GM18861 (cell line): ENCODE measurements at regions not wholly inside any gene's neighbourhood (a gene's known extent, or its start where the extent isn't known, plus 50 kb on each side); places are given as distances from the start of the nearest gene placed in this dataset.

Experiments
- ATAC-seq: cut with Tn5 transposase; IDR thresholded peaks from one replicate; pipeline ENCODE4 v1.9.1; 2021; ENCODE audit not compliant: unreplicated experiment

DNA sequence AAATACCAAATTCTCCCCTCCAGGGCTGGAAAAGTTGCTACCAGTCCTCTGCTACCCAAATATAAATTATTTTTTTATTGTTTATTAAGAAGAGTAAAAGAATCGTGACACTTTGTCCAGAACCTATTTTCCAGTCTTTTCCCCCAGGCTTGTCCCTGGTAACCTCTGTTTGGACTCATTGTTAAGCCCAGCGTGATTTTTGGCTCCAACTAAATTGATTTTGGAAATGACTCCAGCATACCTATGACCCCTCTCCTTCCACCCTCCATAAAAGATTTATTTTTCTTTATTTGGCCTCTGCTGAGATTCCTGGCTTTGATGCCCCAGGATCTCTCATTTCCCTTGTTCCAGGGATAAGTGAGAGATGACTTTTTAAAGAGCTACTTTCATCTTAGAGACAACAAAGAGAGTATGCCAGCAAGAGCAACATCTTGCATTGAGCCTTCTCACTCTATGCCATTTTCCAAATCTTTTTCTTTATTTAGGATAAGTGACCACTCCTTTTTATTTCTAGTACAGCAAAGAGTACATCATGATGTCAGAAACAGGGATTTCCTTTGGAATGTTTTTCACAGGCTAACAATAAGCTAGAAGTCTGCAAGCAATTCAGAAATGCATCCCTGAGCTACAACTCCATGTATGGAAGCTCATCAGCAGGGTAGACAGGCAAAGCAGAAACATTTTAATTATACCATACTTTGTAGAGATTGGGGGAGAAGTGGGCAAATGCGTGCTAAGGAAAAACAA, 75.8 kb downstream of the DAD1 start:
- ATAC-seq: no peak

DNA sequence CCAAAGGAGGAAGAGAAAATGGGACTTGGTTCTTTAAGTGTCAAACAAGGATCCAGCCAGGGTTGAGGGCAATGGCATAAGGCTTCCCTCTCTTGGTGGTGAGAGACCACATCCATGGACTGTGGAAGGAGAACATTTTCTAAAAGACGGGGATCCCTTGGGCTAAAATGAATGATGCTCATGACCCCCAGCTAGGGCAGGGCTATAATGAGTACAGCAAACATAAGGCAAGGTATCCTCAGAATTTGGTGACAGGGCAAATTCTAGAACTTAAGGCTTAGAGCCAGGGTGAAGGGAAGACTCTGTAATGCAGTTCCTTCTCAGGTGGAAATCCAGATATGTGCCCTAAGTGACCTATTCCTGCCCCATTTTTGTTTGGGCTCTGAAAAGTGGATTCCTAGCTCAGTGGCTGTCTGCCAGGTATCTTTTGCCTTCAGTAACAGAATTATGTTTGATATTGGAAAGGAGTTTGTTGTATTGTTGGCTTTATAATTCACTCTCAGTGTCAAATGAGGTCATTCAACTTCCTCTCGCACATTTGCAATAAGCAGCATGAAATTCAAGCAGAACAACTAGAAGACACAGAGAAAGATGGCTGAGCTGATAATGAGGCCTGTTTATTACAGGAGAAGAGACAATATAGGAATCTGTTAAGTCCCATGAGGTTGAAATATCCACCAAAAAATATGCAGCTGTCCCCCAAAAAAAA, 76.8 kb downstream of the DAD1 start:
- no peak for ATAC-seq

DNA sequence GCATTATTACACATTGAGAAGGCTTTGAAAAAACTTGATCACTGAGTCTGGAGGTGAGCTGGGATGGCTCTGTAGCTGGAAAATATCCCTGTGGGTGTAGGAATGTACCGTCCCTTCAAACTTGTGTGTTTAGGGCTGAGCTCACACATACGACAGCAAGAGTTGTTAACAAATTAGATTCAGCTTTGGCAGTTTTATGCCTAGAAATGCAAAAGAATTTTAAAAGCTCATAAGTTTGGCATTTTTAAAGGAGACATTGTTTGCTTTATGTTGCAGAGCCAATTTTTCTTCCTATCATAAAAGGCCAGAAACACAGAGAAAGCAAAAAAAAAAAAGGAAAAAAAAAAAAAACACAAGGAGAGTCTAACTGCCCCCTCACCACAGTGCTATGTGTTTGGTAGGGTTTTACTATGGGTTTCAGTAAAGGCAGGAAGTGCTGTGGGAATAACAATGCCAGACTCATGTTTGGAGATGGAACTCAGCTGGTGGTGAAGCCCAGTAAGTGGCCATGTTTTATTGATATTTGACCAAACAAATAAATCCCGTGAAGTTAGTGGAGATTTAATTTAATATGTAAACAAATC, 78.4 kb downstream of the DAD1 start:
- no peak for ATAC-seq

DNA sequence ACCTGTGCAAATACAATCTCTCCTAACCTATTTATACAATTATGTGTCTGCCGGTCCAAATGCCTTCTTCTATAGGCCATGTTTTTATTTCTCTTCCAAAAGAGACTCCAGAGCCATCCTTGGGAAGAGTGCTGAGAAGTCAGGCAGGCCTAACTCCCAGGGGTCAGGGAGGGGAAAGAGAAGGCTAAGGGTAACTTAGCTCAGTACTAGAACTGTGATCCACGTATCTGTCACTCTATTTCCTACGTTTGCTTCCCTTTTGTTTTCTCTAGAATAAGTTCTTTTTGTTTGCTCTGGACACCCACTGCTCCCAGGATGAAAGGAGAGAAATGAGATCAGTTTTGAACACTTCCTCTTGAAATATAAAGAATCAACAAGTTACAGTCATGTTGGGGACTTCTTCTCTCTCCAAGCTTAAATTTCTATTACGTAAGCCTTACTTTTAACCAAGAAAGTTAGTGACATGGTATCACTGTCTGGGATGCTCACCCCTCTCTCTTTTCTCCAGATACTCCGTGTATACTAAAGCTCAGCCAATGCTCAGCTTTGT, 79.2 kb downstream of the DAD1 start:
- no peak for ATAC-seq

DNA sequence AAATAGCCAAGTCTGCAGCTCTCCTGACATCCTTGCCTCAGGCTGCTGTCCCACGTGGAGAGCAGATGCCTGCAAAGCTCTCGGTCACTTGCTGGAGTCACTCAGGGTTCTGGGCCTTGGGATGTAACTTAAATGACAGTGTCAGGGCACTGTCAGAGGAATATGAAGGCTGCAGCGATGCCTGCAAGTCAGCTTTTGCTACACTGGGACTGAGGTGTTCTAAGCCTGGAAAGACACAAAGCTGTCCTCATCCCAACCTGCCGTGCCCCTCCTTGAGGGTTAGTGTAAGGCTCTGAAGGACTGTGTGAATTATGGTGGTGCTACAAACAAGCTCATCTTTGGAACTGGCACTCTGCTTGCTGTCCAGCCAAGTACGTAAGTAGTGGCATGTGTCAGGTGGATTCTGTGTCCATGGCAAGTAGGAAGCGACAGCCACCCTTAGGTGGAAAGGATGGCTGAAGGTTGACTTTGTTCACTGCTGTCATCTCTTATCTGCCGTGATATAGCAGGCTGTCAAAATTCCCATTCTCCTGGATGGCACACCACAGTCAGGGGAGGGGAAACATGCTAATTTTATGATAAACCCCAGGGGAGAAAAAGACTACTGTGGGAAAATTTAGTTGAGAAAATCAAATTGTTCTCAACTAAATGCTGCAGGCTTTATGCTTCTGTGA, 79.9 kb downstream of the DAD1 start:
- ATAC-seq: no peak

DNA sequence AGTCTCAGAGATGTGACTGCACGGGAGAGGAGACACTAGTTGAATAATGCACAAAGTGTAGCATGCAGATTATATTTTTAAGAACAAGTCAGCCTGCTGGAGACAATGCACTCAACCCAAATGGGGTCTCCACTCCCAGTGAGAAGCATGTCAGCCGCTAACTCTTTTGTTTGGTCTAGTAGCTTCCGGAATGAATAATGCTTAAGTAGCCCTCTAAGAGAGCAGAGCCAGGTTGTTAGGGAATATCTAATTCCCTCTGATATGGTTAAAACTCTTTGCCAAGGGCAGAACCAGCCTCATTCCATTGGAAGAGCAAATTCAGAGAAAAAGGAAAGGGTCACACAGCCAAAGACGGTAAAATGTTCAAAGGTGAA, 80.4 kb downstream of the DAD1 start:
- no peak for ATAC-seq

DNA sequence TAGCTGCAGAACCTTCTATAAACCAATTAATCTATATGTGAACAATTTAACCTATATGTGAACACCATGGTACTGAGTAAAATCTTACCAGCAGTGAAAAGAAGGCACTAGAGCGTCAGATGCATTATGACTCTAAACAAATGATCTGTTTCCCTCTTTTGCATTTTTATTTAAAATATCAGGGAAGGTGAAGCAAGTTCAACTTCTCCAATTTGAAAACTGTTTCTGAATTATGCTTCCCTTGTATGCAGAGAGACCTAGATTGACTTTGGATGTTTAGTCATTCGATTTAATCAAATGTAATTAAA, 80.9 kb downstream of the DAD1 start:
- no peak for ATAC-seq

DNA sequence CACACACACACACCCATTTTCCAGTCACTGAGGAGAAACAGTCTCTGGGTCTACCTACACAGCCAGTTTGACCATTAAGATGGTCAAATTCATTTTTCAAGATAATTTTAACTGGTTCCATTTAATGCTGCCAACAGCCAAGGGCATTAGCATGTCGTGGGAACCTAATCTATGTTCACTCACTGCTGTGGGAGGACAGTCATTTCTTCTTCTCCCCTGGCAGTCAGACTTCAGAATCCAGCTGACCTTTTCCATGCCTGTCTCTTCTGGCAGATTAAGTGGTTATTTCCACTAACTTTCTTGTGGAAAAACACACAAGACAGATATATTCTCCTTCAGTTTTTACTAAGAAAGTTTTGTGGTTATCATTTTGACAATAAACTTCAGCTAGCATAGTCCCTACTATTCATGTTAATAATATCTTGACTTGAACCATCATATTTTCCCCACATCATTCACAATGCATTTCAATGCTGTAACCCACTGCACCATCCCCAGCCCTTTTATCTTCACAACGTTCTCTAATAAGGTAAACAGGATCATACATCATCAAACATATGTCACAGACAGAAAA, 82.2 kb downstream of the DAD1 start:
- ATAC-seq: no peak

DNA sequence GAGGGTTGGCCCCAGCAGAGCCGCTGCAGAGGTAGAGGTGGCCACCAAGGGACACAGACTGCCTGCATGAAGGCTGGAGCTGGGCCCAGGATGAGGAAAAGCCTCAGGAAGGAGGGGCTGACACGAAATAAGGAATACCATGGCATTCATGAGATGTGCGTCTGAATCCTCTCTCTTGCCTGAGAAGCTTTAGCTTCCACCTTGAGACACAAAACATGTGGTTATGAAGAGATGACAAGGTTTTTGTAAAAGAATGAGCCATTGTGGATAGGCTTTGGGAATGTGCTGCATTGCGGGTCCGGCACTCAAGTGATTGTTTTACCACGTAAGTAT, 82.7 kb downstream of the DAD1 start:
- no peak for ATAC-seq

DNA sequence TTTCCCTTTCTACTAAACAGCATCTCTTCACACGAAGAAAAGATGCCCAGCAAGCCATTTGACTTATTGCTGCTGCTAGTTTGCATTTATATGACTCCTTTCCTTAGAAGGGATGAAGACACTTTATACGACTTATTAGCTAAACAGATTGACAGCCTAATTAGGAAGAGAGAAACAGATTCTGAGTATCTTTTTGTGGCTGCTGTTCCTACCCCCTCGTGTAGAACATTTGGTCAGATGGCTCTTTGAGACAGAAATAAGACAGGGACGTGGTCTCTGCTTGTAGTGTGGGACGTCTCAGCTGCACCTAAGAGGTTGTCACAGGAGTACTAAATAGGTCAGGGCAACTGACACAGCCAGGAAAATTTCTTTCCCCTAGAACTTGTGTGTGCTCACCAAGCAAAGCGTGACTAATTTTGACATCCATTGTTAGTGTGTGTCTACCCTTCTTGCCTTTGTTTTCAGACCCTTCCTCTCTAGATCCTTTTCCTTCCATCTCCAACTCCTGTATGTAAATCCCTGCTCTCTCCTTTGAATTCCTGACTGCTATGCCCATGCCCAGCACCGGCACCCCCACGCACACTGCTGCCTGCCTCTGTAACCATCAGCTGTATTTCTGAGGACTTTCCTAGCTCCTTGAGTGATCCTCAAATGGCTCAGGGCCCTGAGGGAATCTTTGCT, 83.2 kb downstream of the DAD1 start:
- no peak for ATAC-seq

DNA sequence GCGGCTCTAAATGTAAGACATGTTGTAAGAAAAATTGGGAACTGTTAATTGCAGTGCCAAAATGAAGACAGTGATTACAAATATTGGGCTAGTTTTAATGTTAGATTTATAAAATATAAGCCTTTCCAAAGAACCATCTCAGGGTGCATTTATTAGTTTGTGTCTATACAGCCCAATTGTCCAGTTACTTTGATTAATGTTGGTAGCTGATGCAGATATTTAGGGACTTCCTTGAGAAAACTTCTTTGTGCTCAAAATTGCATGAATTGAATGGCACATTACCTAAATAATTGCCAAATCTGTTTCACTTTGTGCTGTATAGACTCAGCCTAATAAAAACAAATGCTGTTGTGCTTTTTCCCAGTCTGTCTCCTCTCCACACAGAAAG, 83.7 kb downstream of the DAD1 start:
- ATAC-seq: no peak

DNA sequence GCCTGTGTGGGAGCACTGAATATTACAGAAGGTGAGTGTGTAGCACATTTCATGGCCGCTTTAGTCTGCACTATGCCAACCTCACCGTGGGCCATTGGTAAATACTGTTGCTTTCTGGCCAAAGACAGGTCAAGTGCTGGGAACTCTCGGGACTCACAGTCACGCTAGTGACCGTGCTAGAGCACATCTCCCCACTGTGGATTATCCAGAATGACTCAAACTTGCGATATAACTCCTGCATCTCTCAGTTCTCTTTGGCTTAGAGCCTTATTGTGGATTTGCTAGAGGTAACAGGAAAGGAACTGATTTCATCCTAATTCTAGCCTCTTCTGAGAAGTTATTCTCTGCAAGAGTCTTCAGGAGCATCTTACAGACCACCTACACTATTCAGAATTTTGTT, 86.5 kb downstream of the DAD1 start:
- no peak for ATAC-seq

DNA sequence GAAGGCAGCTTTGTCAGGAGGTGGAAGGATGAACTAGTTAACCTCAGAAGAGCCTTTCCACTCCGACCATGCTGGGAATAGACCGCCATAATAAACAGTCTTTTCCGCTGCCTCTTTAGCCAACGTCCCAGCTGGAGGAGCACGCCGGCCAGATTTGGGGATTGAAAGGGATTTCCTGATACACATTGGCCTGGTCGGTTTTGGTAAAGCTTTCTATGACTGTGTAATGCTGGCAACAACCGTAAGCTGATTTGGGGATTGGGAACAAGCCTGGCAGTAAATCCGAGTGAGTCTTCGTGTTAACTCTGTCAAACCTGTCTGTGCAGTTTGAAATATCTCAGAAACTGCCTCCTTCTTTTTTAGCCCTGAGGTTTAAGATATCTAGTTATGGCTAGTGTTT, 87.0 kb downstream of the DAD1 start:
- ATAC-seq: no peak

DNA sequence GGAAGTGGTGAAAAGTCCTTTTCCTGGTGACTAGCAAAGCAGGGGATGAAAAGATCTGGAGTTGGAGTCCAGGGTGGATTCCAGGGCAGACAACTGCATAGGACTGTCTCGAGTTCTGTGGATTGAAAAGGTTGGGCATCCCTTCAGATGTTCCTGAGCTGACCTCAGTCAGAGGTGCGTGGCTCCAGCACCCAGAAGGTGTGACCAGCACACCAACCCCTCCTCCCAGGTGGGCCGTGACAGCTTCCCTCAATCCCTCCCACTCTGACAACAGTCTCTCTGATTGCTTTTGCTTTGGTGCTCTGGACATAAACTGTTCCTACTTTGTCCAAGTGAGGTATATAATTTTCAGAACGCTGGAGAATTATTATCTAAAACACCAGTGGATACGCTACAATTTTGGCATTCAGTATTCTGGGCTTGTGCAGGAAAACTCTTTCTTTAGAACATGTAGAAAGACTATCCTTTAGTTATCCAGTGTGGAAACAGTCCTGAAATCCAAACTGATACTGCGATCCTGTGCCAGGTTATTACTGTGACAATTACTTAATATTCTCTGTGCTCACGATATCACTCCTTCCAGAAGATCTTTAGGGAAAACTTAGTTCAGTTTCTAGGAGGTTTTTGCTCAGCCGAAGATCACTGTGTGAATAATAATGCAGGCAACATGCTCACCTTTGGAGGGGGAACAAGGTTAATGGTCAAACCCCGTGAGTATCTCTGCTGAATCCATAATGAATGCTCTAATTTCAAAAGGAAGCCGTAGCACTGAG, 87.9 kb downstream of the DAD1 start:
- no peak for ATAC-seq

DNA sequence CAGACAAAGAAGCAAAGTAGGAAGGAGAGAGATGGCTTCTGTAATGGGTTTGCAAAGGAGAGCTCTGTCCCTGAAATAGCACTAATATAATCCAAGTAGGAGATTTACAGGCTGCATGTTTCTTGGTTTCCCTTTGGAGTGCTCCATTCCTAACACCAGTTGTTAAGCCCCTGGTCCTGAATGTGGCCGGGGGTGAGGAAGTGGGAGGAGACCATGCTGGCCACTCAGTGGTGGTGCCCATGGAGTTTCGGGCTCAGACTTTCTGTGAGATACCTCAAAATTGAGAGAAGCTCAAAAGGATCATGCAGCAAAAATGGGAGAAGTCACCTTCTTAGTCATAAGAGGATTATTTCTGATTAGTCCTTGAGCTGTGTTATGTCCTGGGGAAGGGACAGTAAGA, 88.5 kb downstream of the DAD1 start:
- ATAC-seq: no peak

DNA sequence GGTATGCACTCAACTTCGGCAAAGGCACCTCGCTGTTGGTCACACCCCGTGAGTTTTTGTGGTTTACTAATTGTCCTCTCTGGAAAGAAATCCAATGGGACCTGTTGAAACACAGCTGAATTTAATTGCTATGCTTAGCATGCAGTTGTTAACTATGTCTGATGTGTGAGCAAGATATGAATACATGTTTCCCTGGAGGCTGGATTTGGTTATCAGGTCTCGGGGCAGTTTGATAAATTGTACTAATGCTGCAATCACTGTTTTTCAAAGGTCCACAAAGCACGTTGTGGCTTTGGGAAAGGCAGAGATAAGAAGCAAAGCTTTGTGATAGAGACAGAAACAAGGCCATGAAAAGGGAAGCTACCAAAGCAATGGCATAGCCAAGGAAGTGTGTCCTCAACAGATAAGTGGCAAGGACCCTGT, 91.3 kb downstream of the DAD1 start:
- ATAC-seq: no peak

DNA sequence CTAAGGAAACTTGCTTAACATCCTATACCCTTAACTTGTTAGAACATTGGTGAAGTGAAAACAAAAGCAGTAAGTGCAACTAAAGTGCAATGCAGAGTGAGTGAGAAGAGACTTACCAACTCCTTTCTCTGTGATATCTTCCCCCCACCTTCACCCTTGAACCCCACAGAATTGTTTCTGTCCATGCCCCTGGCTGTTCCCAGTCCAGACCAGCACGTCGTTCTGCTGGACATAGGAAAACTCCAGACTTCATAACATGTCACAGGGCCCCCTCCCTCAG, 91.9 kb downstream of the DAD1 start:
- ATAC-seq: no peak

DNA sequence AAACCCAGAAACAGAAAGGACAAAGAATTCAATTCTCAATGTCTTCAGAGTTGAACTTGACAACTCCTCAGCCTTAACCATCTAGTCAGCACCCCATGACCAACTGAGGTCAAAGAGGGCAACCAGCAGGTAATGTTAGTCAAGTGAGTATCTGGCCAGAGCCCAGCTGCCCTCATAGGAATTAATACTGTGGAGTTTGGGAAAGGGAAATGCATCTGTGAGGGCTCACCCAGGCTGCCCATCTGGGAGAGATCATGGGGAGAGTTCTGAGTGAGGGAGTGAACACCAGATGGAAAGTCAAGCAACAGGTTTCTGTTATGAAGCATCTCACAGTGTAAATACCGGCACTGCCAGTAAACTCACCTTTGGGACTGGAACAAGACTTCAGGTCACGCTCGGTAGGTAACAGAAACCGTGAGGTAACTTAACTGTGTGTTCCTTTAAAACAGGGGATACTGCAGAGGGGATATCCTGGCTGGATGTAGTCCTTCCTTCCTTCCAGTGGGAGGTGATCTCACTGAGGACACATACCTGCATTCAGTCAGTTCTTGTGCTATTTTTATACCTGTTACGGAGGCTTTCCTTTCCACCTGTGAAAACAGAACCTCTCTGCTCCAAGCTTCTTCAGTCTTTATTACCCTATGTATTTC, 94.4 kb downstream of the DAD1 start:
- no peak for ATAC-seq

DNA sequence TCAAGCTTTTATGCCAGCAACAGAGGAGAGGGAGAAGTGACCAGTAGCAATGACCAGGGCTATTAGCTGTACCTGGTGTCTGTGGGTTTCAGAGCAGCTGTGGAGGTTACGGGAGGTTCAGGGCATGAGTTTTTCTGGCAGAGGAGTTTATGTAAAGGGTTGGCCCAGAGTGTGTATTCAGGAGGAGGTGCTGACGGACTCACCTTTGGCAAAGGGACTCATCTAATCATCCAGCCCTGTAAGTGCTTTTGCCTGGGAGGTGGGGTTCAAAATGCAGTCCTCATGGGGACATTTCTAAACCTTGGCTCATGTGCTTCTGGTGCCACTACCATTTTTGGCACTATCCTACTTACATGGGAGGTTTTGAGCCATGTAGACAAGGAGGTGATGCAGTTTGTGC, 95.3 kb downstream of the DAD1 start:
- ATAC-seq: no peak
